SU-DHL-6 (cell line): ENCODE measurements at regions not wholly inside any gene's neighbourhood (a gene's known extent, or its start where the extent isn't known, plus 50 kb on each side); places are given as distances from the start of the nearest gene placed in this dataset.

Experiments
- CTCF ChIP-seq: fragments of 200-600 bp; sonication (generic); IDR thresholded peaks from one replicate; pipeline ENCODE4 v1.5.1; 2017; ENCODE audit warnings: antibody characterized with exemption, mild to moderate bottlenecking, low read length, moderate library complexity; ENCODE audit not compliant: insufficient read depth, poor library complexity, severe bottlenecking
- EZH2phosphoT487 ChIP-seq: fragments of 200-600 bp; sonication (generic), shearing (Covaris generic); conservative IDR thresholded peaks from 2 replicates; pipeline ENCODE4 v1.6.1; 2018; ENCODE audit warnings: mild to moderate bottlenecking, antibody characterized with exemption, low read length, moderate library complexity, mixed read lengths

- TF ChIP-seq CTCF (no peak), EZH2phosphoT487 (no peak)
Observed at GRCh38 chr16:17705847-17706246, 235.1 kb upstream of the XYLT1 start.
